ENCODE measurements at regions not wholly inside any gene's neighbourhood (a gene's known extent, or its start where the extent isn't known, plus 50 kb on each side); places are given as distances from the start of the nearest gene placed in this dataset.

GRCh38 chr21:35421221-35421620 is 372.1 kb upstream of the RUNX1 start:
- Histone ChIP-seq H3K79me1 (ENCODE audit: insufficient read depth, low read depth, low read length, poor library complexity, severe bottlenecking) (no peaks in the 10 kb centered on the region), H3K9me3 (ENCODE audit: control insufficient read depth, low read depth, low read length) (no peaks in the 10 kb centered on the region), H2AK5ac (ENCODE audit: insufficient read length, low read length) (no peak overlapping the region), H3K27ac (ENCODE audit: insufficient read length, low read depth, low read length) (no peak overlapping the region), H3K4me2 (ENCODE audit: insufficient read depth, insufficient read length, low read length) (no peak overlapping the region), H2BK15ac (ENCODE audit: low read depth, low read length) (no peak overlapping the region), H3K14ac (ENCODE audit: insufficient read depth, low read length) (no peak overlapping the region), H3K18ac (ENCODE audit: insufficient read length, low read depth, low read length) (no peak overlapping the region), H2AFZ (ENCODE audit: low read length) (no peak overlapping the region), H3K79me2 (ENCODE audit: insufficient read depth, low read length) (no peaks in the 10 kb centered on the region), H3K23ac (ENCODE audit: insufficient read length, low read depth, low read length) (no peak overlapping the region), H3K4me1 (ENCODE audit: insufficient read depth, low read length) (no peaks in the 10 kb centered on the region; the same call in 1 of the 2 replicates), H4K8ac (replicated peaks; ENCODE audit: insufficient read length, low read depth, low read length) (no peak overlapping the region), H2BK12ac (ENCODE audit: insufficient read length, low read depth, low read length) (no peak overlapping the region), H3K23me2 (ENCODE audit: insufficient read length, low read depth, low read length, poor library complexity, severe bottlenecking) (no peaks in the 10 kb centered on the region), H3K56ac (ENCODE audit: insufficient read length, low read depth, low read length) (no peak overlapping the region), H4K5ac (ENCODE audit: insufficient read length, low read depth, low read length) (no peak overlapping the region), H4K91ac (ENCODE audit: insufficient read length, low read depth, low read length) (no peak overlapping the region), H2BK20ac (ENCODE audit: low read depth, low read length, poor library complexity, severe bottlenecking) (no peak overlapping the region), H3K4ac (ENCODE audit: low read depth, low read length) (no peak overlapping the region), H3T11ph (ENCODE audit: low read length) (no peak overlapping the region), H2BK120ac (ENCODE audit: low read depth, low read length, poor library complexity, severe bottlenecking) (no peak overlapping the region), H3K27me3 (ENCODE audit: insufficient read depth, low read length) (no peaks in the 10 kb centered on the region), H2BK5ac (ENCODE audit: insufficient read length, low read length) (no peak overlapping the region), H4K20me1 (ENCODE audit: control insufficient read depth, insufficient read depth, insufficient read length) (no peaks in the 10 kb centered on the region), H3K9ac (ENCODE audit: extremely low read depth, insufficient read length, low read length) (no peak overlapping the region)
- Mint-ChIP-seq H3K4me1 (0 out of 4 replicates have a peak, but pooled peaks cover 0 to 2% of the 10 kb centered on the region in 2 experiments), H3K4me3 (no peak overlapping the region), H3K27me3 (ENCODE audit: low read depth) (no peaks in the 10 kb centered on the region), H3K9me3 (peaks cover 22 to 29% of the 10 kb centered on the region in 2 experiments), H3K36me3 (ENCODE audit: insufficient read depth in 1 of 3, low read depth in 3 of 3) (peaks cover 18 to 21% (median 21%) of the 10 kb centered on the region in 3 experiments), H3K27ac (no peak overlapping the region; a peak in 1 of 7 replicates)
- no peak for DNase-seq
- WGBS (ENCODE audit: extremely low coverage, insufficient read length, low lambda C conversion rate), result no CpG with 5 or more reads among the region's 5 CpGs
- TF ChIP-seq CTCF (conservative IDR thresholded peaks at IDR 0.05), result no peak

Data from H9 (cell line).